Epithelial cell of prostate (primary cell): ENCODE measurements at regions not wholly inside any gene's neighbourhood (a gene's known extent, or its start where the extent isn't known, plus 50 kb on each side); places are given as distances from the start of the nearest gene placed in this dataset.
"Not testable (repeated sequence)": the region's sequence is repeated elsewhere in the genome, so short reads cannot be mapped to it uniquely, and the experiment has no call there.

Experiments
- DNase-seq: peaks from one replicate; pipeline ENCODE4 v3.0.0-alpha.2; 2011; ENCODE audit warnings: low read depth, low spot score
- H3K27ac ChIP-seq: fragments of 450-650 bp; 2 replicates; pipeline ENCODE4 v1.5.1; 2017; ENCODE audit warnings: mild to moderate bottlenecking

DNA sequence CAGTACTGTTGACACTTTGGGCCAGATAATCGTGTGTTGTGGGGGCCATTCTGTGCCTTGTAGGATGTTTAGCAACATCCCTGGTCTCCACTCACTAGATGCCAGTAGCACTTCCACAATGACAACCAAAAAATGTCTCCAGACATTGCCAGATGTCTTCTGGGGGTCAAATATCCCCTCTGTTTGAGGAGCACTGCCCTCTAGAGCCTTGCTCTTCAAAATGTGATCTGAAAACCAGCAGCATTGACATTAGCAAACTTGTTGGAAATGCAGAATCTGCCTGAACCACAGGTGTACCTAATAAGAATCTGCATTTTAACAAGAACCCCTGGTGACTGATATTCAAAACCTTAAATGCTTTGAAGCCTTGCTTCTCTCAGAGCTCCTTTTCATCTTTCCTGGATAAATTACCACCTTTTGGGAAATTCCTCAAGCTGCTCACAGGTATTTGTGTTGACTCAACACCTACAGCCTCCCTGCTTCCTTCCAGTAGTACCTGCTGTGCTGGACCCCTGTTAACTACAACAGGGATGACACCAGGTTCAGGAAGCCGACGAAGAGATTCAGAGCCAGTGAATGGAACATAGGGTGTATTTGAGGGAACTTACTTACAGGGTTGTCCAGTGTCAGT is 459.0 kb upstream of the NR3C2 start:
- no peak for DNase-seq

DNA sequence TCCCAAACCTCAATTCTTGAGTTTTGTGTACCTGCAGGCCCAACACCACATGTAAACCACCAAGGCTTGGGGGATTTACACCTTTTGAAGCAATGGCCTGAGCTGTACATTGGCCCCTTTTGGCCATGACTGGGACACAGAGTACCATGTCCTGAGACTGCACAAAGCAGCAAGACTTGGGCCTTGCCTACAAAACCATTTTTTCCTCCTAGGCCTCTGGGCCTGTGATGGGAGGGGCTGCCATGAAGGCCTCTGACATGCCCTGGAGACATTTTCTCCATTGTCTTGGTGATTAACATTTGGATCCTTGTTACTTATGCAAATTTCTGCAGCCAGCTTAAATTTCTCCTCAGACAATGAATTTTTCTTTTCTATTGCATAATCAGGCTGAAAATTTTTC is 455.9 kb upstream of the NR3C2 start:
- H3K27ac ChIP-seq, DNase-seq: not testable (repeated sequence)

More for the DNA sequence above, 459.0 kb upstream of the NR3C2 start:
- H3K27ac ChIP-seq = no peak overlapping the region

DNA sequence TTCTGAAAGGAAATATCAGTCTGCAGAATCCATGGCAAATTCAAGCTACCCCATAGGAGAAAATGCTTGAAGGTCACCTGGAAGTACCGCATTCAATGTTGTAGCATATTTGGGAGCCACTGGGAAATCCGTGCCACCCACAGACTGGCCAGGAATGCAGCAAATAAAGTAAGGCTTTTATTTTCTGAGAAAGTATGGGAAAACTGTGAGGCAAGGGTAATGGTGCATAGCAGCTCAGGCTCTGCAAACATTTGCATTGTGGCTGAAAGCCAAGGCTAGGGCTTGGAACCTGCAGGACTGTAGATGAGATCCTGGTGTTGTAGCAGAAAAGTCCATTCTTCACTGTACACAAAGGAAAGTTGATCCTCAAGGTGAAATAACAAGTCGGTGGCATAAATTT is 450.9 kb upstream of the NR3C2 start:
- no peak for DNase-seq
- no peak overlapping the region for H3K27ac ChIP-seq

DNA sequence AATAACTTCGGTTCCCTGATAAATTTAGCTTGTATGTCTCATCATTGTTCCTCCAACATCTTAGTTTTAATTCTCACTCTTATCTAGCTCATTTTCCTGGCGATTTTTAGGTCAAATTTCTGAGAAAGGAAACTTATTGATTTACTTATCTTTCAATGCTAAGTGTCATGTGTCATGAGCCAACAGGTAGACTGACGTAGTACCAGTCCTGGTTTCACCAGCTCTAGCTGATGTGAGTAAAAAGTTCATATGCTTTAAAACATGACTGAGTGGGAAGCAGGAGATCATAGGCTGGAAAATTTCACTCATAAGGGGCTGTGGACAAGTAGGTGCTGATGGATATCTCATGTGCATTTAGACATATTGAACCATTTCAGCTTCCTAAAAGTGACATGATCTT is 441.7 kb upstream of the NR3C2 start:
- no peak overlapping the region for H3K27ac ChIP-seq
- DNase-seq = no peak

DNA sequence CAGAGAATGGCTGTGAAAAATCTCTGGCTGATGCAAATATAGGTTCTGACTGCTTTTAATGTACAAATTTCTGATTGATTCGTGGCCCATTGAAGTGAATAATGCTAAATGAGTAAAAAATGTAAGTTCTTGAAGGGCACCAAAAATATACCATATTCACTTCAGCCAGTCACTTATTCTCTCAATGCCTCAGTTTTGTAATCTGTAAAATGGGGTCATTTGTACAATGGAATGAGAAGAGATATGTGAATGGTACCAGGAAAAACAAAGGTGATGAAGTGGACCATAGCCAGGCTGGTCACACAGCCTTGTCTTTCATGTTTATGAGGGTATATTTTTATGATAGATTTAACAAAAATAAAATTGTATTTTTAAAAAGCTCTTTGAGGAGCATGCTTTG is 441.2 kb upstream of the NR3C2 start:
- no peak overlapping the region for H3K27ac ChIP-seq
- DNase-seq = no peak

DNA sequence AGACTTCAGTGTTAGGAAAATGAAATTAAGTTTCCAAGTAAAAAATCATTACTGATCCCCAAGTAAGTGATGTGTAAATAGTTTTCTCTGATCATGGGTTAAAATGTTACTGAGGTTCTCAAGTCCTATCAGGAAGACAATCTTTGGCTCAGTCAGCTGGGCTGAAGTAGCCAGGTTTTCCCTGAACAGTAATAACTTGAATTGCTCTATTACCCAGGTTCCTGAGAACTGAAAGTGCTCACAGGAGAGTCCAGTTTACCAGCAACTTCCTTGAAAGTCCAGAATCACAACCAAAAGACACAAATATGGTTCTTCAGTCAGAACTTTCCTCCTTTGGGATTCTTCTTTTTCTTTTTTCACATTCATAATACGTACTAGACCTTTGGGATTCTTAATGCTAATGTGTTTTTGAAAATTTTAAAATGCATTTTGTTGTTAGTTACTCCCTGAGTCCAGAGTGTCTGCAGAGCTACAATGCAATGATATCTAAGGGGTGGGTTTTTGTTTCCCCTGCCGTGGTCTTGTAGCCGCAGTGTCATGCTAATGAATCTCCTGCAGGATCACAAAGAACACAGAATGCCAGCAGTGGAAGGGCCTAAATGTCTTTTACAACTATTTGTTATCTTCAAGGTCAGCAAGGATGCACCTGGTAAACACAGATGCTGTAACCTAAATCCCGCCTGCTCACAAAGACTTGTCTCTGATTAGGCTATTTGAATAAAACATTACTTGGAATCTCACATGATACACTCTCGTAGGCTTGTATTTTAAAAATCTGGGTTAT is 439.8 kb upstream of the NR3C2 start:
- H3K27ac ChIP-seq = no peak overlapping the region
- no peak for DNase-seq

DNA sequence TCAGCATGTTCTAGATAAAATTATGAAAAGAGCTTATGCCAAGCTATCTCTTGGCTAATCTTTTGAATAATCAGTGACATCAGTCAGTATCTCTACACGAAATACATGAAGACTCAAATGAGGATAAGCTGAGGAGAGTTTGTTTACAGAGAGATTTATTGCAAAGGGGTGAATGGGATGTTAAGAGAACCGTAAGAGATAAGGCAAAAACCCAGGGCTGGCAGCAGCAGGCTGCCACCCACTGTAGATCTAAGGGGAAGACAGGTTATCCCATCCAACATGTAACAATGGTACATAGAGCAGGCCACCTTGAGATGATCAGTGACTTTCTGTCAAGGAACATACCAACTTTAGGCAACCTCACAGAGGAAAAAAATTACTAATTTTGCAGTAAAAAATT is 432.1 kb upstream of the NR3C2 start:
- DNase-seq = no peak
- no peak overlapping the region for H3K27ac ChIP-seq

DNA sequence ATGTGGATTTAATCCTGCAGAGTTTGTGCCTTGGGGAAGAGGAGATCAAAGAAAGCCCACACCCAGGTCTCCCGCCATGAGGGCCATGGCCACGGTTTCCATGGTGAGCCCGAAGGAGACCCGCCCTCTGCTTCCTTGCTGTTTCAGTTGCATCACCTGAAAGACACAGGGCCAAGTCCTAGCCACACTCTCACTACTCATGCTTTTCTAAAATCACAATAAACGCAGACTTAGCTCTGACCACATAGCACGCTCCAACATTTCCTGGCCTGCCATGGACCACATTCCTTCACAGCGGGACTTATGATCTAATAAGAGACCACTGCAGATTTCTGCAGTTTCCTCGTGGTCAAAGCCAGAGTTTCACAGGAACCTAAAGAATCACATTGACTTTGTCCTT is 426.0 kb upstream of the NR3C2 start:
- no peak for DNase-seq

DNA sequence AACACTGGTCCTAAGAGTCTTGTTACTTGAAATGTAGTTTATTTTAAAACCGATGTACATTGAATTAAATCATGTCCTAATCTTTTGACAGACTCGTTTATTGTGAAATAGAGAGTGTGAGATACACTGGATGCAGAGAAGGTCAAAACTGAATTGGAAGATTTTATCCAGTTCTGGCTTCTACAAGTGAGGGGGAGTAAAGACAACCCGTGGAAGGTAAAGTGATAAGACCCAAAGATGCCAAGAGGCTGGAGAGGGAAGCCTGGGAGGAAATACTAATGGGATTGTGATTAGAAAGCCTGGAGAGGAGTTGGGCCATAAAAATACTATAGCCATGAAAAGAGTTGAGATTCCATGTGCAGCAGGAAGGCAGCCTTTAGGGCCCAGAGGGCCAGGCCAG is 424.5 kb upstream of the NR3C2 start:
- H3K27ac ChIP-seq = no peak overlapping the region
- no peak for DNase-seq

More for the DNA sequence above, 426.0 kb upstream of the NR3C2 start:
- no peak overlapping the region for H3K27ac ChIP-seq

DNA sequence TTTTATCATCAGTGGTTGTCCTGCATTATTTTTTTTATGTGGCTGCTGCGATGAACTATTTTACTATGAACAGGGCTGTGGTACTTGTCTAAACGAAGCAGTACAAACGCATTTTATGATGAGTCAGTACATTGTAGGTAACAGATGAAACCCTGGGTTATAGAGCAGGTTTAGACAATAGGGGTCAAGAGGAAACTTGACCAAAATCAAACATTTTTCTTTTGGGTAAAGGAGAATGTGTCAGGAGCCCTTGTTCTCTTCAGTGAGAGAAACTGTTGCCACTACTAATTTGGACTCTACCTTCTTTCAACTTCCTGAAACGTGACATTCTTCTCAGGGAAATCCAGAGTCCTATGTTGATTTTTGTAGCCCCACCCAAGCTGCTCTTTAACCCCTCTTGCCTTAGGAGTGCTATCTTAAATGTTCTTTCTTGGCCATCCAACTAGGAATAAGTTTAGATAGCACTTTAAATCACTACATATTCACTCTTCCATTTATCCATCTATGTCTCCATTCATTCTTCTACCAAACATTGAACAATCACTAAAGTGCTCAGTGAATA is 415.8 kb upstream of the NR3C2 start:
- DNase-seq = no peak
- no peak overlapping the region for H3K27ac ChIP-seq

DNA sequence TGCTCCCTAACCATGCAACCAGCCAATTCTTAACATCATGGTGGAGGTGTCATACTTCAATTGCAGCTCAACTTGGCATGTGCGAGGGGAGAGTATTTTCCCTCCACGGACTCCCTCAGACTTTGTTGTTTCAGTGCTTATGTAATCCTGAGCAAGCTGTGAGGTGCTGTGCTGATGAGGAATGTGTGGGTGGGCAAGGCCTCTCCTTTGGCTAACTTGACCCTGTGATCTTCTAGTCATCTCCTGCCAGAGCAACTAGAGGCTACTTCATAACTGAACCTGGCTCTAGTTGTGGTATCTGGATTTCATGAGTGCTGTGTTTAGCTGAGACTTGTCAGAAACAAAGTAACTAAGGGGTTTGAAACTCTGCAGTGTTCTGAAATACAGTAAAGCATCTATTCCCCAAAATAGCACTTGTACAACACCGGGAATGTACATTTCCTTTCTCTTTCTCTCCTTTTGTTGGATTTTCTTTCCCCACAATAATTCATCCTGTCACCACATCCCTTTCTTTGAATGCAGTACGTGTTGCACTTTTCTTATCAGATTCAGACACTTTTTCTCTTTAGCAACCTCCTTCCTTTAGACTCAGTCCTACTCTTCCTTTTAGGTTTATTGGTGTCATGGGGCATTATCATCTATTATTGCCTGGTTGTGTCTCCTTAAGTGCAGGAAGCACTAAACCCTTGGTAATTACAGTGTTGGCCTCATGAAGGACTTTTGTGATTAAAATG is 415.2 kb upstream of the NR3C2 start:
- no peak for DNase-seq
- no peak overlapping the region for H3K27ac ChIP-seq

DNA sequence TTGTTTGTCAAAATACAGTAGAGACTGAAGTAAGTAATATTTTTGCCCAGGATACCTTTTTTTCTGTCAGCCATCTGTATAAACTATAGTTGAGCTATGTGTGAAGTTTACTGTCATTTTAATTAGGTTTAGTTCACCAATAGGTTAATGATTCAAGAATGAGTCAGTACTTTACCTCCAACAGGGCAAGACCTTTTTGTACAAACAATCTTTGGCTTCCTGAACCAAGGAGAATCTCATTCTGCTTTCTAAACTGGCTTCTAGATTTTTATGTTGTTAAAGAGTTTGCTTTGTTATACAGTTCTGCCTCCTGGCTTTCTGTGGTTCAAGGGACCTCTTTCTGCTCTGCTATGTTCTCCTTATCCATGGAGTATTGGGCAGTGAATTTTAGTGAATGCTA is 412.0 kb upstream of the NR3C2 start:
- H3K27ac ChIP-seq = peak overlapping the region; percentile 6
- DNase-seq = no peak

DNA sequence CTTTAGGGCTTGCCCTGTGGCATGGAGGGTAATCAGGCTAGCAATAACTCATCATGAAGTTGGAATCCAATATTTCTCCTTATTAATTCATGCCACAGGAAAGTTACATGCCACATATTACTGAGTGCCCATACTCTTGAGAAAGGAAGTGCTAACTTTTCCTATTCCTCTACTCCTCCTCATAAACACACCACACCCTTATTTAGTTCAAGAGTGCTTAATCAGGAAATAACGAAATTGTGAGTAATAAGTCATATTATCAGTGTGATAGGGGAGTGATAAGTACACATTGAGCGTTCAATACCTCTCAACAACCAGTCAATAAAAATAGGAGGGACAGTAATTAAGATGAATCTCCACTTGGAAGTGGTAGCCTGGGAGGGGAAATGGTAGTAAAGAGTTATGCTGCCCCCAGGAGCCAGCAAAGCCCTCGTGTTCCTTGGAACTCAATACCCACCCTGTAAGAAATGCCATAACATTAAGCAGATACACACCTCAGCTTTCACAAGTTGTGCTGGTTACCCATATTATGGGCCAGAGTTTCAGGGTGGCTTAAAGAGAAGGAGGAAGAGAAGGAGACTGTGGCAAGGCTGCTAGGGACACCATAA is 410.0 kb upstream of the NR3C2 start:
- DNase-seq = no peak
- H3K27ac ChIP-seq = no peak overlapping the region

DNA sequence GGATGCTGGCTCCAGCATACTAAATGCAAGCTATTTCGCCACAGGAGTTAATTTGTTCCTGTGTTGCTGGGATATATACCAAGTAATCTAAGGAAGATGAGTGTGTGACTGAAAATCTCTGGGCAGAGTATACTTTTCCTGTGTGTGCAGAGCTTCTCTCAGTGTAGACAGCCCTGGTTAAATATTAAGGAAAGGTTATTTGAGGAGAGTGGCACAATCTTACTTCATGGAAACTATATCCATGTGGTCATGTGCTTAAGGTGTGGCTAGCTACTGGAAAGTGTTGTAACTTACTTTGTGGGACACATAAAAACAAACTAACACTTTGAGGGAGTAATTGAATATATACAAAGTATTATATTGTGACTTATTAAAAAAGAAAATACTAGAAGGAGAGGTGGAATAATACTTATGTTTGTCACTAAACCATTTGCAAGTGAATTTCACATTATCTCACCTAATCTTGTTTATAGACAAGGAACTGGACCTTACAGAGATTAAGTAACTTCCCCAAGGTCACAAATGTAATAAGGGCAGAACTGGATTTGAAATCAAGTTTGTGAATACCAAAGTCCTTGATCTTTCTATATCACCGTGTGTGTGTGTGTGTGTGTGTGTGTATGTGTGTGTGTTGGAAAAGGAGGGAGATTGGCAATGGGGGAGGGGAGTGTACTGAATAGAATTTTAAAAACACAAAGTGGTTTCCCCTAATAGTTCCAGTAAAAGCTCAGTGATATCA is 408.2 kb upstream of the NR3C2 start:
- peak overlapping the region; percentile 27 for H3K27ac ChIP-seq
- DNase-seq = no peak

DNA sequence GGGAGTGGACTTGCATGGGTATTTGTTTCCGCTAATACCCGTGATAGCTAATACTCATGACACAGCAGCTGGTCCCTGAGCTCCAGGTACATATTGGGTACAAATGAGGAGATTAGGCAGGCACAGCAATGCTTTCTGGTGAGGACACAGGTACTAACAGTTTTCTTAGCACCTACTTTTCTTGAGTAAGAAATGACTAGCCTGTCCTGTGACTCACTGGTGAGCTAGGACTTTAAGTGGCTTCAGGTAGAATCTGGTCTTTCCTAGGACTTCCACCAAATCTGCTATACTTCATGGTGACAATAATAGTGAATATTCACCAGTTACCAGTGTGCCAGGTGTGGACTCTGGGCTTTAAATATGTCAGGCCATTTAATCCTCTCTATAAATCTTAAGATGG is 407.4 kb upstream of the NR3C2 start:
- peak overlapping the region; percentile 27 for H3K27ac ChIP-seq
- DNase-seq = no peak

DNA sequence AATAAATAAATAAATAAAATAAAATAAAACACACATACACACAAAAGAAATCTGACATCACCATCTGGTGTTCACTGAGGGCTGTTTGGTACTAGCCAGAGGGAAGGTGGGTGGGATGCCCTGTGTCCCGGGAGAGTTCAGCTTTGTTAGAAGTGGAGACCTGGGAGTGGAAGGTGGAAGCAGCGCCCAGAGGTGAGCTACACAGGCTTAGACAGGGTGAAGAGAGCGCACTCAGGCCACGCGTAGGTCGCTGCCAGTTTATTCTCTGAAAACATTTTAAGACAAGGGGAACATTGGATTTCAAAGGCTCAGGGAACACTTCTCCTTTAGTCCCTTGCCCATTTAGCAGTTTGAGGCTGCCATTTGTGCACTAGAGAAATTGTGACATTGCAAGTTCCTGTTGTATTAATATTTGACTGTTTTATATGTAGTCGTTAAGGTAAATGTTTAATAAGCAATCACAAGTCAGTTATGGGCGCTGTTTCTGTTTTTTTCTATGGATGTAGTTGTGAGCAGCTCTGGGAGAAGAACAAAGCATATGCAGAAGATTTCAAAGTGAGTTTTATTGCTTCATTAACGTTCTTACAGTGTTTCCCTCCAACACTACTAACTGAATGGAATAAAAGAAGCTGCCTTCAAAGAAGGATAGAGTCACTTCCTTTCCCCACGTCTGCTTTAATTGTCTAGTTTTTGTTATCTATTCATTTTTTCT is 405.5 kb upstream of the NR3C2 start:
- DNase-seq = no peak

DNA sequence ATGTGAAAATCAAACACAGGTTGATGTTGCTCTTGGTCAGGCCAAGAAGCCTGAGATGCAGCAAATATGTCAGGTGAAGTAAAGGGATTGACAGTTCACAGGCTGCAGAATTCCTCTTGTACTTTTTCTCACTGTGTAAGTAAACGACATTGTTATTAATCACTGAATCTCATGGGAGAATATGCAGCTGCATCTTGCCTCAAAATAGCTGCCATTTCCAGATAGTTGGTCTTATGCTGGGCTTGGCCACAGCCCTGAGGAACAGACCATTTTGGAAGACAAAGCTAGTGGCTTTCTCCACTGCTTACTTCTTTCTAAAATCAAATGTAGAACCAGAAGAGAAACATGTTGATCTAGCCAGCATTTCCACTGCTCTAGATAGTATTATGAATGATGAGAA is 403.4 kb upstream of the NR3C2 start:
- no peak for DNase-seq
- H3K27ac ChIP-seq = no peak overlapping the region

More for the DNA sequence above, 405.5 kb upstream of the NR3C2 start:
- no peak overlapping the region for H3K27ac ChIP-seq

DNA sequence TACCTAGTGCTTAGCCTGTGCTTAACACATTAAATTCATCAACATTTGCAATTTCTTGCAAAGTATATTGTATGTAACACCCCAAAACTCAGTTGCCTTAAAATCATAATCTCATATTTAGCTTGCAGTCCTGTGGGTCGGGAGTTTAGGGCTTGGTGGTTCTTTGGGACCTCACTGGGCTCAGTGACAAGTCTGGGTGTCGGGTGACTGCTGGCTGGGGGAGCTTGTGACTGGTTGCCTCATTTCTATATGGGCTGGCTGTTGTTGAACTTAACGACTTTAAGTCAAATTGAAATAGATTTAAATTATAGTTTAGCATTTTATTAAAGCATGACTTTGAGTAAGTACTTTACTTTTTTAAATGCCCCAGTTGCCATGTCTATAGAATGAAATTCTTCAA is 401.4 kb upstream of the NR3C2 start:
- DNase-seq = no peak
- no peak overlapping the region for H3K27ac ChIP-seq

DNA sequence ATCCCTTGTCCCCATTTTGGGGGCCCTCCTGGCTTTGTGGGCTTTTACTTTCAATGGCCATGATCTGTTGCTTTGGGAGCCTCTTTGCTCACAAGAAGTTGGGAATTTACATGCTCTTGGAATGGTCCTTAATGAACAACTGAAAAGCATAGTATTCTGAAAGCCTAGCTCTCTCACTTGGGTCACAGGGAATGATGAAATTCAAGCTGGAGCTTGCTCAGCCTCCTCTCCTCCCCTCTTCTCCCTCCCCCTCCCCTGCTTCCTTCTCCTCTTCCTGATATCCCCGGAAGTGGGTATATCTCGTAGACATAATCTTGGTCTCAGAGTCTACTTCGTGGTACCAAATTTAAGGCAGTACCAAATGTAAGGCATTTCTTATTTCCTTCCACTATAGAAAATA is 400.6 kb upstream of the NR3C2 start:
- H3K27ac ChIP-seq = no peak overlapping the region
- DNase-seq = no peak
